HUES48 (cell line): ENCODE measurements at regions not wholly inside any gene's neighbourhood (a gene's known extent, or its start where the extent isn't known, plus 50 kb on each side); places are given as distances from the start of the nearest gene placed in this dataset.
"Not testable (repeated sequence)": the region's sequence is repeated elsewhere in the genome, so short reads cannot be mapped to it uniquely, and the experiment has no call there.

Experiments used
- H3K27ac ChIP-seq: one replicate; pipeline ENCODE4 v1.7.0; 2013; ENCODE audit warnings: low read depth, low read length, inconsistent platforms
- H3K27me3 ChIP-seq: 2 replicates; pipeline ENCODE4 v1.6.1; 2013; ENCODE audit warnings: mild to moderate bottlenecking, low read length; ENCODE audit not compliant: control insufficient read depth, insufficient read depth
- H3K36me3 ChIP-seq: 2 replicates; pipeline ENCODE4 v1.6.1; 2013; ENCODE audit warnings: low read length; ENCODE audit not compliant: control insufficient read depth, insufficient read depth
- H3K4me1 ChIP-seq: 2 replicates; pipeline ENCODE4 v1.6.1; 2013; ENCODE audit warnings: mild to moderate bottlenecking, low read length; ENCODE audit not compliant: control insufficient read depth, insufficient read depth
- H3K4me3 ChIP-seq: 2 replicates; pipeline ENCODE4 v1.5.1; 2013; ENCODE audit warnings: mild to moderate bottlenecking, low read depth, low read length
- H3K9ac ChIP-seq: 2 replicates; pipeline ENCODE4 v1.6.1; 2013; ENCODE audit warnings: mild to moderate bottlenecking, low read depth, low read length, moderate library complexity
- H3K9me3 ChIP-seq: 2 replicates; pipeline ENCODE4 v1.6.1; 2013; ENCODE audit warnings: low read length; ENCODE audit not compliant: control insufficient read depth, insufficient read depth

GRCh38 chr6:139468178-139468819, 93.9 kb upstream of the CITED2 start:
- H3K9ac ChIP-seq, result no peak overlapping the region
- peak overlapping the region; percentile 20 for H3K27ac ChIP-seq
- H3K4me1 ChIP-seq, result peaks cover 23% of the 10 kb centered on the region

GRCh38 chr6:139457476-139457875, 83.0 kb upstream of the CITED2 start:
- no peak overlapping the region for H3K27ac ChIP-seq
- H3K4me3 ChIP-seq, result no peak overlapping the region
- no peak overlapping the region for H3K9ac ChIP-seq
- no peaks in the 10 kb centered on the region for H3K9me3 ChIP-seq
- no peaks in the 10 kb centered on the region for H3K4me1 ChIP-seq
- H3K27me3 ChIP-seq, result no peaks in the 10 kb centered on the region
- H3K36me3 ChIP-seq, result no peaks in the 10 kb centered on the region

More at GRCh38 chr6:139468178-139468819, 93.9 kb upstream of the CITED2 start:
- no peak overlapping the region for H3K4me3 ChIP-seq
- H3K36me3 ChIP-seq, result no peaks in the 10 kb centered on the region
- H3K27me3 ChIP-seq, result no peaks in the 10 kb centered on the region
- H3K9me3 ChIP-seq, result no peaks in the 10 kb centered on the region

GRCh38 chr6:139452148-139452876, 77.9 kb upstream of the CITED2 start:
- Histone ChIP-seq H3K9me3 (no peaks in the 10 kb centered on the region), H3K27me3 (no peaks in the 10 kb centered on the region), H3K27ac (no peak overlapping the region), H3K36me3 (no peaks in the 10 kb centered on the region), H3K4me3 (no peak overlapping the region), H3K9ac (no peak overlapping the region), H3K4me1 (peaks cover 13% of the 10 kb centered on the region)

- Histone ChIP-seq H3K9ac (no peak overlapping the region), H3K27ac (peak overlapping the region; percentile 31), H3K36me3 (no peaks in the 10 kb centered on the region), H3K4me1 (peaks cover 13% of the 10 kb centered on the region), H3K4me3 (no peak overlapping the region), H3K9me3 (no peaks in the 10 kb centered on the region), H3K27me3 (no peaks in the 10 kb centered on the region)
Observed at GRCh38 chr6:139449611-139450000, 75.2 kb upstream of the CITED2 start.

- Histone ChIP-seq H3K4me3 (no peak overlapping the region), H3K27ac (peak overlapping the region; percentile 31), H3K36me3 (no peaks in the 10 kb centered on the region), H3K27me3 (no peaks in the 10 kb centered on the region), H3K9ac (no peak overlapping the region), H3K9me3 (no peaks in the 10 kb centered on the region), H3K4me1 (peaks cover 13% of the 10 kb centered on the region)
Observed at GRCh38 chr6:139448998-139449610, 74.7 kb upstream of the CITED2 start.

GRCh38 chr6:139448051-139448649, 73.7 kb upstream of the CITED2 start:
- no peaks in the 10 kb centered on the region for H3K36me3 ChIP-seq
- no peaks in the 10 kb centered on the region for H3K27me3 ChIP-seq
- peaks cover 13% of the 10 kb centered on the region for H3K4me1 ChIP-seq
- H3K9me3 ChIP-seq, result no peaks in the 10 kb centered on the region
- H3K4me3 ChIP-seq, result no peak overlapping the region
- no peak overlapping the region for H3K9ac ChIP-seq
- H3K27ac ChIP-seq, result peak overlapping the region; percentile 6

- no peaks in the 10 kb centered on the region for H3K36me3 ChIP-seq
- H3K9me3 ChIP-seq, result no peaks in the 10 kb centered on the region
- no peak overlapping the region for H3K4me3 ChIP-seq
- H3K27me3 ChIP-seq, result no peaks in the 10 kb centered on the region
- H3K4me1 ChIP-seq, result peaks cover 13% of the 10 kb centered on the region
- H3K9ac ChIP-seq, result no peak overlapping the region
- H3K27ac ChIP-seq, result no peak overlapping the region
Observed at GRCh38 chr6:139447656-139447975, 73.2 kb upstream of the CITED2 start.

GRCh38 chr6:139446768-139447655, 72.6 kb upstream of the CITED2 start:
- Histone ChIP-seq H3K9me3 (no peaks in the 10 kb centered on the region), H3K4me1 (peaks cover 13% of the 10 kb centered on the region), H3K36me3 (no peaks in the 10 kb centered on the region), H3K9ac (no peak overlapping the region), H3K27me3 (no peaks in the 10 kb centered on the region), H3K4me3 (no peak overlapping the region), H3K27ac (no peak overlapping the region)

GRCh38 chr6:139446138-139446715, 71.8 kb upstream of the CITED2 start:
- no peaks in the 10 kb centered on the region for H3K27me3 ChIP-seq
- H3K36me3 ChIP-seq, result no peaks in the 10 kb centered on the region
- no peaks in the 10 kb centered on the region for H3K9me3 ChIP-seq
- no peak overlapping the region for H3K9ac ChIP-seq
- H3K4me3 ChIP-seq, result no peak overlapping the region
- no peak overlapping the region for H3K27ac ChIP-seq
- H3K4me1 ChIP-seq, result peaks cover 13% of the 10 kb centered on the region

- not testable (repeated sequence) for H3K36me3 ChIP-seq, H3K27me3 ChIP-seq, H3K9ac ChIP-seq, H3K4me1 ChIP-seq, H3K4me3 ChIP-seq, H3K27ac ChIP-seq, H3K9me3 ChIP-seq
Observed at GRCh38 chr6:139444273-139444787, 69.9 kb upstream of the CITED2 start.
